ENCODE measurements at regions not wholly inside any gene's neighbourhood (a gene's known extent, or its start where the extent isn't known, plus 50 kb on each side); places are given as distances from the start of the nearest gene placed in this dataset.

GRCh38 chrX:111003118-111003517 is 92.9 kb upstream of the PAK3 start:
- DNase-seq (ENCODE audit: low read depth): no peak
- no peak for TF ChIP-seq CTCF (IDR thresholded peaks at IDR 0.05; ENCODE audit: insufficient read depth, low read depth, low read length)
- H3K4me3 ChIP-seq (ENCODE audit: low read depth, low read length): no peak overlapping the region

- TF ChIP-seq CTCF (IDR thresholded peaks at IDR 0.05; ENCODE audit: insufficient read depth, low read depth, low read length): peak; percentile 51
- DNase-seq (ENCODE audit: low read depth): peak; percentile 14
- H3K4me3 ChIP-seq (ENCODE audit: low read depth, low read length): no peak overlapping the region
Observed at GRCh38 chrX:110992611-110993010, 103.4 kb upstream of the PAK3 start.

- no peak for TF ChIP-seq CTCF (IDR thresholded peaks at IDR 0.05; ENCODE audit: insufficient read depth, low read depth, low read length)
- no peak for DNase-seq (ENCODE audit: low read depth)
- H3K4me3 ChIP-seq (ENCODE audit: low read depth, low read length): no peak overlapping the region
Observed at GRCh38 chrX:110989869-110990268, 106.1 kb upstream of the PAK3 start.

- TF ChIP-seq CTCF (IDR thresholded peaks at IDR 0.05; ENCODE audit: insufficient read depth, low read depth, low read length): no peak
- H3K4me3 ChIP-seq (ENCODE audit: low read depth, low read length): no peak overlapping the region
- no peak for DNase-seq (ENCODE audit: low read depth)
Observed at GRCh38 chrX:110989447-110989846, 106.5 kb upstream of the PAK3 start.

GRCh38 chrX:110987292-110987691 is 108.7 kb upstream of the PAK3 start:
- peak; percentile 12 for TF ChIP-seq CTCF (IDR thresholded peaks at IDR 0.05; ENCODE audit: insufficient read depth, low read depth, low read length)
- no peak for DNase-seq (ENCODE audit: low read depth)
- no peak overlapping the region for H3K4me3 ChIP-seq (ENCODE audit: low read depth, low read length)

- no peak for TF ChIP-seq CTCF (IDR thresholded peaks at IDR 0.05; ENCODE audit: insufficient read depth, low read depth, low read length)
- no peak for DNase-seq (ENCODE audit: low read depth)
- no peak overlapping the region for H3K4me3 ChIP-seq (ENCODE audit: low read depth, low read length)
Observed at GRCh38 chrX:110985470-110985869, 110.5 kb upstream of the PAK3 start.

- no peak overlapping the region for H3K4me3 ChIP-seq (ENCODE audit: low read depth, low read length)
- DNase-seq (ENCODE audit: low read depth): no peak
- TF ChIP-seq CTCF (IDR thresholded peaks at IDR 0.05; ENCODE audit: insufficient read depth, low read depth, low read length): no peak
Observed at GRCh38 chrX:110983024-110983423, 113.0 kb upstream of the PAK3 start.

Measured in fibroblast of villous mesenchyme (primary cell).